Bronchial epithelial cell (primary cell): ENCODE measurements at regions not wholly inside any gene's neighbourhood (a gene's known extent, or its start where the extent isn't known, plus 50 kb on each side); places are given as distances from the start of the nearest gene placed in this dataset.
A peak's percentile ranks its signal among the peaks of the same experiment; 100 is the strongest.

Source experiments
- DNase-seq: peaks from one replicate; pipeline ENCODE4 v3.0.0-alpha.2; 2010; ENCODE audit warnings: low read depth
- FAIRE-seq: peaks from 2 replicates; lab custom pipeline; 2011; peaks lifted over from hg19 to GRCh38; lab: Jason Lieb, UNC
- H3K27me3 ChIP-seq: 2 replicates; pipeline ENCODE4 v1.5.1; 2011; ENCODE audit warnings: low read length; ENCODE audit not compliant: control insufficient read depth, insufficient read depth
- H3K36me3 ChIP-seq: 2 replicates; pipeline ENCODE4 v1.5.1; 2011; ENCODE audit warnings: low read length; ENCODE audit not compliant: control insufficient read depth, insufficient read depth
- H3K4me3 ChIP-seq: 2 replicates; pipeline ENCODE4 v1.5.1; 2011; ENCODE audit warnings: mild to moderate bottlenecking, low read depth, low read length, control low read depth
- CTCF ChIP-seq: IDR thresholded peaks from 2 replicates; pipeline ENCODE4 v1.5.1; 2011; ENCODE audit warnings: mild to moderate bottlenecking, moderate library complexity, low read length, control low read depth, inconsistent platforms; ENCODE audit not compliant: insufficient read depth, severe bottlenecking

- peaks cover 15% of the 10 kb centered on the region for H3K27me3 ChIP-seq
- FAIRE-seq, result no peak
- no peaks in the 10 kb centered on the region for H3K36me3 ChIP-seq
- no peak for DNase-seq
- TF ChIP-seq CTCF, result no peak
- no peak overlapping the region for H3K4me3 ChIP-seq
Measured at GRCh38 chrX:107502316-107502715, 52.9 kb downstream of the FRMPD3 start.

GRCh38 chrX:107504006-107504405 is 54.6 kb downstream of the FRMPD3 start:
- Histone ChIP-seq H3K27me3 (peaks cover 20% of the 10 kb centered on the region), H3K36me3 (no peaks in the 10 kb centered on the region), H3K4me3 (no peak overlapping the region)
- DNase-seq (no peak), FAIRE-seq (no peak)
- no peak for TF ChIP-seq CTCF

- Histone ChIP-seq H3K4me3 (no peak overlapping the region), H3K36me3 (no peaks in the 10 kb centered on the region), H3K27me3 (peaks cover 20% of the 10 kb centered on the region)
- no peak for DNase-seq
- FAIRE-seq, result no peak
- no peak for TF ChIP-seq CTCF
Measured at GRCh38 chrX:107505223-107505622, 55.8 kb downstream of the FRMPD3 start.

- FAIRE-seq, result no peak
- no peaks in the 10 kb centered on the region for H3K36me3 ChIP-seq
- no peak for TF ChIP-seq CTCF
- H3K4me3 ChIP-seq, result no peak overlapping the region
- peaks cover 20% of the 10 kb centered on the region for H3K27me3 ChIP-seq
- DNase-seq, result no peak
Measured at GRCh38 chrX:107506596-107507031, 57.2 kb downstream of the FRMPD3 start.

GRCh38 chrX:107507093-107507743 is 57.8 kb downstream of the FRMPD3 start:
- no peaks in the 10 kb centered on the region for H3K36me3 ChIP-seq
- no peak for DNase-seq
- TF ChIP-seq CTCF, result no peak
- H3K27me3 ChIP-seq, result peaks cover 20% of the 10 kb centered on the region
- H3K4me3 ChIP-seq, result no peak overlapping the region
- no peak for FAIRE-seq

- TF ChIP-seq CTCF, result no peak
- H3K27me3 ChIP-seq, result peaks cover 22% of the 10 kb centered on the region
- DNase-seq, result no peak
- H3K4me3 ChIP-seq, result no peak overlapping the region
- no peaks in the 10 kb centered on the region for H3K36me3 ChIP-seq
- peak; percentile 23 for FAIRE-seq
Measured at GRCh38 chrX:107507744-107508117, 58.3 kb downstream of the FRMPD3 start.
